WTC11 (cell line): ENCODE measurements at regions not wholly inside any gene's neighbourhood (a gene's known extent, or its start where the extent isn't known, plus 50 kb on each side); places are given as distances from the start of the nearest gene placed in this dataset.

Experiments used
- ATAC-seq: fragments of 200-7000 bp; cut with Tn5 transposase; 2 replicates; pipeline ENCODE4 v1.10.0; 2021; ENCODE audit warnings: mild to moderate bottlenecking, moderate library complexity
- CTCF ChIA-PET: fragments of 300-600 bp; sonication (Branson Sonifier 250); formaldehyde crosslinking; loops from one replicate; lab custom pipeline; 2021; ENCODE audit warnings: antibody characterized with exemption; lab: Charles Lee
- POLR2A ChIA-PET: fragments of 350-600 bp; sonication (Branson Sonifier 250); formaldehyde crosslinking; loops from one replicate; lab custom pipeline; 2021; ENCODE audit warnings: antibody characterized with exemption; lab: Charles Lee
- DNase-seq: peaks from one replicate; pipeline ENCODE4 v3.0.0; 2021; ENCODE audit warnings: low spot score
- H3K27ac Mint-ChIP-seq: 2 replicates; pipeline ENCODE4 v1.8.0; 2021; ENCODE audit warnings: mixed read lengths
- H3K27me3 Mint-ChIP-seq: 2 replicates; pipeline ENCODE4 v1.8.0; 2021; ENCODE audit warnings: low read depth, mild to moderate bottlenecking, moderate library complexity, mixed read lengths
- H3K36me3 Mint-ChIP-seq: 2 replicates; pipeline ENCODE4 v1.8.0; 2021; ENCODE audit warnings: mixed read lengths
- H3K4me1 Mint-ChIP-seq: 2 replicates; pipeline ENCODE4 v1.8.0; 2022; ENCODE audit warnings: mixed read lengths
- H3K4me3 Mint-ChIP-seq: 2 replicates; pipeline ENCODE4 v1.8.0; 2021; ENCODE audit warnings: mild to moderate bottlenecking, moderate library complexity, mixed read lengths
- H3K9me3 Mint-ChIP-seq: 2 replicates; pipeline ENCODE4 v1.8.0; 2021; ENCODE audit warnings: mixed read lengths
- ATF3 ChIP-seq: sonication (generic); formaldehyde crosslinking; conservative IDR thresholded peaks from 2 replicates; pipeline ENCODE4 v1.8.1; 2022; ENCODE audit warnings: mild to moderate bottlenecking, missing genetic modification reagents
- CDX4 ChIP-seq: fragments of 250-450 bp; sonication (Bioruptor Pico); IDR thresholded peaks from 2 replicates; pipeline ENCODE4 v1.9.0; 2021; ENCODE audit warnings: moderate library complexity, mild to moderate bottlenecking, inconsistent platforms, borderline replicate concordance
- ELF4 ChIP-seq: sonication (generic); formaldehyde crosslinking; IDR thresholded peaks from 2 replicates; pipeline ENCODE4 v1.8.1; 2022; ENCODE audit warnings: low read depth, mild to moderate bottlenecking, moderate library complexity, missing genetic modification reagents
- EMX1 ChIP-seq: fragments of 250-450 bp; sonication (Bioruptor Pico); IDR thresholded peaks from 2 replicates; pipeline ENCODE4 v1.8.0; 2021; ENCODE audit warnings: mild to moderate bottlenecking
- ESRRA ChIP-seq: sonication (generic); formaldehyde crosslinking; IDR thresholded peaks from 2 replicates; pipeline ENCODE4 v1.8.1; 2022; ENCODE audit warnings: mild to moderate bottlenecking, missing genetic modification reagents, borderline replicate concordance
- FOXJ3 ChIP-seq: sonication (generic); formaldehyde crosslinking; IDR thresholded peaks from 2 replicates; pipeline ENCODE4 v1.9.0; 2021; ENCODE audit warnings: missing genetic modification reagents, mild to moderate bottlenecking, borderline replicate concordance
- IRF1 ChIP-seq: sonication (generic); formaldehyde crosslinking; IDR thresholded peaks from 2 replicates; pipeline ENCODE4 v1.8.0; 2023; ENCODE audit warnings: missing genetic modification reagents
- JAZF1 ChIP-seq: fragments of 250-450 bp; sonication (Bioruptor Pico); IDR thresholded peaks from 2 replicates; pipeline ENCODE4 v1.9.0; 2021; ENCODE audit warnings: moderate library complexity, mild to moderate bottlenecking, inconsistent platforms
- MYBL2 ChIP-seq: sonication (generic); formaldehyde crosslinking; IDR thresholded peaks from 2 replicates; pipeline ENCODE4 v1.8.1; 2023; ENCODE audit warnings: mild to moderate bottlenecking, moderate library complexity, missing genetic modification reagents
- SMAD4 ChIP-seq: sonication (generic); formaldehyde crosslinking; IDR thresholded peaks from 2 replicates; pipeline ENCODE4 v1.8.0; 2022; ENCODE audit warnings: mild to moderate bottlenecking, missing genetic modification reagents
- SP1 ChIP-seq: sonication (generic); formaldehyde crosslinking; conservative IDR thresholded peaks from 2 replicates; pipeline ENCODE4 v1.8.1; 2022; ENCODE audit warnings: missing genetic modification reagents
- TEAD4 ChIP-seq: sonication (generic); formaldehyde crosslinking; IDR thresholded peaks from 2 replicates; pipeline ENCODE4 v1.8.0; 2022; ENCODE audit warnings: mild to moderate bottlenecking, missing genetic modification reagents
- ZBTB21 ChIP-seq: sonication (generic); formaldehyde crosslinking; IDR thresholded peaks from 2 replicates; pipeline ENCODE4 v1.8.1; 2023; ENCODE audit warnings: mild to moderate bottlenecking, missing genetic modification reagents, borderline replicate concordance
- ZNF138 ChIP-seq: sonication (generic); formaldehyde crosslinking; conservative IDR thresholded peaks from 2 replicates; pipeline ENCODE4 v1.8.1; 2022; ENCODE audit warnings: mild to moderate bottlenecking, moderate library complexity, missing genetic modification reagents
- ZNF219 ChIP-seq: sonication (generic); formaldehyde crosslinking; IDR thresholded peaks from 2 replicates; pipeline ENCODE4 v1.8.0; 2023; ENCODE audit warnings: missing genetic modification reagents, mild to moderate bottlenecking, borderline replicate concordance
- ZNF317 ChIP-seq: sonication (generic); formaldehyde crosslinking; IDR thresholded peaks from 2 replicates; pipeline ENCODE4 v1.8.1; 2023; ENCODE audit warnings: low read depth, mild to moderate bottlenecking, moderate library complexity, missing genetic modification reagents, borderline replicate concordance
- ZNF396 ChIP-seq: fragments of 250-450 bp; sonication (Bioruptor Pico); IDR thresholded peaks from 2 replicates; pipeline ENCODE4 v1.8.0; 2021; ENCODE audit warnings: mild to moderate bottlenecking, moderate library complexity, borderline replicate concordance
- ZNF416 ChIP-seq: fragments of 250-450 bp; sonication (Bioruptor Pico); IDR thresholded peaks from 2 replicates; pipeline ENCODE4 v1.9.0; 2021; ENCODE audit warnings: mild to moderate bottlenecking, inconsistent platforms
- ZNF423 ChIP-seq: fragments of 250-450 bp; sonication (Bioruptor Pico); IDR thresholded peaks from 2 replicates; pipeline ENCODE4 v2.1.2; 2022; ENCODE audit warnings: mild to moderate bottlenecking, moderate library complexity
- ZNF512 ChIP-seq: sonication (generic); formaldehyde crosslinking; IDR thresholded peaks from 2 replicates; pipeline ENCODE4 v1.8.1; 2022; ENCODE audit warnings: missing genetic modification reagents, borderline replicate concordance
- ZSCAN18 ChIP-seq: fragments of 250-450 bp; sonication (Bioruptor Pico); IDR thresholded peaks from 2 replicates; pipeline ENCODE4 v2.1.2; 2022; ENCODE audit warnings: mild to moderate bottlenecking, moderate library complexity

GRCh38 chr1:208336137-208336518 is 91.9 kb upstream of the PLXNA2 start:
- Mint-ChIP-seq H3K36me3 (no peaks in the 10 kb centered on the region), H3K4me3 (no peak overlapping the region)
- no peak for DNase-seq

GRCh38 chr1:208339911-208340310 is 95.7 kb upstream of the PLXNA2 start:
- ATAC-seq (no peak), DNase-seq (no peak)
- ChIA-PET CTCF (no interaction called here), POLR2A (no interaction called here)
- no peak overlapping the region for H3K4me3 Mint-ChIP-seq
- no peak overlapping the region for H3K27ac Mint-ChIP-seq
- TF ChIP-seq IRF1 (CRISPR knock-in tag) (no peak), FOXJ3 (CRISPR knock-in tag) (no peak)
- H3K4me1 Mint-ChIP-seq, result 0 out of 2 replicates have a peak, but pooled peaks cover 3% of the 10 kb centered on the region
- H3K27me3 Mint-ChIP-seq, result no peaks in the 10 kb centered on the region; the same call in 1 of the 2 replicates
- H3K36me3 Mint-ChIP-seq, result no peaks in the 10 kb centered on the region
- H3K9me3 Mint-ChIP-seq, result no peaks in the 10 kb centered on the region

More at GRCh38 chr1:208336137-208336518, 91.9 kb upstream of the PLXNA2 start:
- TF ChIP-seq ELF4 (CRISPR knock-in tag) (no peak), ZNF396 (no peak), CDX4 (CRISPR knock-in tag) (no peak), JAZF1 (CRISPR knock-in tag) (no peak), SMAD4 (no peak)
- ChIA-PET POLR2A (no interaction called here), CTCF (interaction anchor here (0.6 to 1.0 kb wide), 2 partner anchors 15 to 43 kb away, joined by 3 read pairs; no protein-coding TSS in a partner anchor)
- Mint-ChIP-seq H3K4me1 (no peaks in the 10 kb centered on the region), H3K27ac (no peak overlapping the region), H3K9me3 (no peaks in the 10 kb centered on the region), H3K27me3 (peaks cover 9% of the 10 kb centered on the region)
- ATAC-seq, result no peak

- Mint-ChIP-seq H3K36me3 (no peaks in the 10 kb centered on the region), H3K4me3 (no peak overlapping the region)
These were observed 99.0 kb upstream of the PLXNA2 start for GRCh38 chr1:208343226-208343625.

GRCh38 chr1:208344202-208344857 is 100.1 kb upstream of the PLXNA2 start:
- Mint-ChIP-seq H3K4me1 (peaks cover 7% of the 10 kb centered on the region; the same call in 1 of the 2 replicates), H3K4me3 (no peak overlapping the region), H3K36me3 (no peaks in the 10 kb centered on the region), H3K27ac (no peak overlapping the region), H3K9me3 (no peaks in the 10 kb centered on the region), H3K27me3 (no peaks in the 10 kb centered on the region)
- ChIA-PET CTCF (no interaction called here), POLR2A (interaction anchor here (0.6 kb wide), 1 partner anchor 154 kb away, joined by 3 read pairs; no protein-coding TSS in a partner anchor)
- ATAC-seq, result no peak
- DNase-seq, result no peak
- no peak for TF ChIP-seq EMX1 (CRISPR knock-in tag)
- TF ChIP-seq ZSCAN18, result no peak
- TF ChIP-seq TEAD4, result no peak
- no peak for TF ChIP-seq SMAD4

More at GRCh38 chr1:208343226-208343625, 99.0 kb upstream of the PLXNA2 start:
- CTCF ChIA-PET, result interaction anchor here (0.5 kb wide), 1 partner anchor 91 kb away, joined by 3 read pairs; no protein-coding TSS in a partner anchor
- Mint-ChIP-seq H3K27ac (no peak overlapping the region), H3K27me3 (no peaks in the 10 kb centered on the region), H3K9me3 (no peaks in the 10 kb centered on the region), H3K4me1 (0 out of 2 replicates have a peak, but pooled peaks cover 3% of the 10 kb centered on the region)
- DNase-seq (no peak), ATAC-seq (no peak)
- no peak for TF ChIP-seq ATF3 (CRISPR knock-in tag)
- POLR2A ChIA-PET, result no interaction called here

- no peaks in the 10 kb centered on the region for H3K36me3 Mint-ChIP-seq
- ChIA-PET CTCF (no interaction called here), POLR2A (no interaction called here)
- ATAC-seq, result no peak
- peaks cover 14% of the 10 kb centered on the region for H3K4me1 Mint-ChIP-seq
- H3K27me3 Mint-ChIP-seq, result no peaks in the 10 kb centered on the region
- H3K9me3 Mint-ChIP-seq, result no peaks in the 10 kb centered on the region
- no peak overlapping the region for H3K27ac Mint-ChIP-seq
- DNase-seq, result no peak
- H3K4me3 Mint-ChIP-seq, result no peak overlapping the region
- TF ChIP-seq ZNF512 (no peak), SP1 (CRISPR knock-in tag) (no peak), ZNF219 (no peak), ZNF317 (no peak), ZNF423 (CRISPR knock-in tag) (no peak), ZNF416 (CRISPR knock-in tag) (no peak), ZBTB21 (CRISPR knock-in tag) (no peak), ESRRA (CRISPR knock-in tag) (no peak), MYBL2 (no peak), IRF1 (CRISPR knock-in tag) (no peak), ZNF138 (CRISPR knock-in tag) (no peak)
These were observed 103.0 kb upstream of the PLXNA2 start for GRCh38 chr1:208347191-208347590.
